Sigmoid colon (tissue), 6 donors: ENCODE measurements at regions not wholly inside any gene's neighbourhood (a gene's known extent, or its start where the extent isn't known, plus 50 kb on each side); places are given as distances from the start of the nearest gene placed in this dataset.

Experiments used
- DNase-seq: peaks from one replicate; pipeline ENCODE4 v3.0.0-alpha.2; 2019
- H3K27ac ChIP-seq, 4 donors: fragments of 200-600 bp; sonication (generic); one replicate each; pipeline ENCODE4 v1.5.1; 2016 to 2019; ENCODE audit warnings: mild to moderate bottlenecking in 1 of 4
- H3K27me3 ChIP-seq, 3 donors: fragments of 200-600 bp; sonication (generic); one replicate each; pipeline ENCODE4 v1.5.1; 2019; ENCODE audit warnings: mild to moderate bottlenecking in 1 of 3
- H3K36me3 ChIP-seq, 4 donors: fragments of 200-600 bp; sonication (generic); one replicate each; pipeline ENCODE4 v1.5.1; 2016 to 2019
- H3K4me1 ChIP-seq, 4 donors: fragments of 200-600 bp; sonication (generic); one replicate each; pipeline ENCODE4 v1.5.1; 2017 to 2019
- H3K4me3 ChIP-seq, 4 donors: fragments of 200-600 bp; sonication (generic); one replicate each; pipeline ENCODE4 v1.5.1; 2017 to 2019; ENCODE audit warnings: mild to moderate bottlenecking in 2 of 4, moderate library complexity in 1 of 4
- H3K9me3 ChIP-seq, 4 donors: fragments of 200-600 bp in 3 of 4; sonication (generic) in 3 of 4; one replicate each; pipeline versions ENCODE4 v1.5.1 to v1.6.1; 2013 to 2019
- CTCF ChIP-seq, 4 experiments: fragments of 450-650 bp in 3 of 4; fragments of 200-600 bp in 1 of 4; IDR thresholded peaks; one replicate each; pipeline ENCODE4 v1.5.1; 2016 to 2019; ENCODE audit warnings: antibody characterized with exemption in 4 of 4, mild to moderate bottlenecking in 3 of 4, moderate library complexity in 2 of 4
- EP300 ChIP-seq, 4 donors: sonication (generic); formaldehyde crosslinking; IDR thresholded peaks; one replicate each; pipeline ENCODE4 v1.6.1; 2017; ENCODE audit warnings: antibody characterized with exemption in 4 of 4
- POLR2A ChIP-seq, 2 donors: fragments of 450-650 bp; IDR thresholded peaks; one replicate each; pipeline ENCODE4 v1.6.1; 2016; ENCODE audit warnings: antibody characterized with exemption in 2 of 2, mild to moderate bottlenecking in 2 of 2, moderate library complexity in 2 of 2
- POLR2AphosphoS5 ChIP-seq, 4 donors: sonication (generic); formaldehyde crosslinking; IDR thresholded peaks; one replicate each; pipeline ENCODE4 v1.6.1; 2017; ENCODE audit warnings: antibody characterized with exemption in 4 of 4
- WGBS, 2 donors: extraction: QIAGEN DNeasy Blood & Tissue Kit; methylation state at CpG; one replicate each; pipeline ENCODE4 v1.1.7; 2013; 5-methylcytosine and 5-hydroxymethylcytosine counted together
- intact Hi-C: fragments of 100-400 bp; cut with DNase I; formaldehyde crosslinking; loops from one replicate; pipeline ENCODE4 v1.15.1; 2023
- donor health status: healthy with polysubstance abuse.
- donor health status: healthy.

- no peak overlapping the region for H3K4me3 ChIP-seq
- TF ChIP-seq CTCF (IDR thresholded peaks at IDR 0.05), result no peak
- no peak for TF ChIP-seq EP300 (IDR thresholded peaks at IDR 0.05)
- TF ChIP-seq POLR2A (IDR thresholded peaks at IDR 0.05), result no peak
- TF ChIP-seq POLR2AphosphoS5 (IDR thresholded peaks at IDR 0.05), result no peak
- intact Hi-C loops, result no loop called here
- H3K27ac ChIP-seq, result no peak overlapping the region
- WGBS, 2 donors, result 49 to 58% methylated on average over 2 of the region's 2 CpGs
- H3K4me1 ChIP-seq, result no peaks in the 10 kb centered on the region
- no peak for DNase-seq
- no peaks in the 10 kb centered on the region for H3K36me3 ChIP-seq
- H3K9me3 ChIP-seq, result no peaks in the 10 kb centered on the region
- no peaks in the 10 kb centered on the region for H3K27me3 ChIP-seq
These were observed 956.0 kb upstream of the NOVA1 start for GRCh38 chr14:27553790-27554189.

GRCh38 chr14:27557445-27557844, 959.6 kb upstream of the NOVA1 start:
- H3K27me3 ChIP-seq, result no peaks in the 10 kb centered on the region
- no peaks in the 10 kb centered on the region for H3K36me3 ChIP-seq
- H3K4me1 ChIP-seq, result no peaks in the 10 kb centered on the region
- H3K27ac ChIP-seq, result no peak overlapping the region
- DNase-seq, result no peak
- H3K4me3 ChIP-seq, result no peak overlapping the region
- intact Hi-C loops, result no loop called here
- no peak for TF ChIP-seq EP300 (IDR thresholded peaks at IDR 0.05)
- TF ChIP-seq CTCF (IDR thresholded peaks at IDR 0.05), result no peak
- TF ChIP-seq POLR2A (IDR thresholded peaks at IDR 0.05), result no peak
- no peak for TF ChIP-seq POLR2AphosphoS5 (IDR thresholded peaks at IDR 0.05)
- no peaks in the 10 kb centered on the region for H3K9me3 ChIP-seq
- WGBS, 2 donors, result 57 to 72% methylated on average over 2 of the region's 2 CpGs

GRCh38 chr14:27559848-27560247, 962.0 kb upstream of the NOVA1 start:
- TF ChIP-seq EP300 (IDR thresholded peaks at IDR 0.05) (no peak), CTCF (IDR thresholded peaks at IDR 0.05) (no peak), POLR2A (IDR thresholded peaks at IDR 0.05) (no peak), POLR2AphosphoS5 (IDR thresholded peaks at IDR 0.05) (no peak)
- H3K27ac ChIP-seq, result no peak overlapping the region
- DNase-seq, result no peak
- no peaks in the 10 kb centered on the region for H3K36me3 ChIP-seq
- no peaks in the 10 kb centered on the region for H3K27me3 ChIP-seq
- no peaks in the 10 kb centered on the region for H3K4me1 ChIP-seq
- H3K9me3 ChIP-seq, result no peaks in the 10 kb centered on the region
- H3K4me3 ChIP-seq, result no peak overlapping the region
- intact Hi-C loops, result no loop called here

GRCh38 chr14:27566843-27567382, 969.1 kb upstream of the NOVA1 start:
- intact Hi-C loops, result no loop called here
- no peaks in the 10 kb centered on the region for H3K4me1 ChIP-seq
- no peak for TF ChIP-seq EP300 (IDR thresholded peaks at IDR 0.05)
- TF ChIP-seq POLR2A (IDR thresholded peaks at IDR 0.05), result no peak
- no peak for TF ChIP-seq POLR2AphosphoS5 (IDR thresholded peaks at IDR 0.05)
- no peaks in the 10 kb centered on the region for H3K27me3 ChIP-seq
- H3K36me3 ChIP-seq, result no peaks in the 10 kb centered on the region
- no peak for DNase-seq
- H3K4me3 ChIP-seq, result no peak overlapping the region
- no peak overlapping the region for H3K27ac ChIP-seq
- H3K9me3 ChIP-seq, result no peaks in the 10 kb centered on the region
- 21 to 50% methylated on average over 1 of the region's 1 CpG for WGBS, 2 donors

- Histone ChIP-seq H3K4me3 (no peak overlapping the region), H3K27me3 (no peaks in the 10 kb centered on the region), H3K9me3 (peaks cover 0 to 3% (median 0%) of the 10 kb centered on the region in 4 donors), H3K4me1 (no peaks in the 10 kb centered on the region), H3K36me3 (no peaks in the 10 kb centered on the region), H3K27ac (no peak overlapping the region)
- WGBS, 2 donors, result 93 to 95% methylated on average over 2 of the region's 2 CpGs
- intact Hi-C loops, result no loop called here
- TF ChIP-seq POLR2A (IDR thresholded peaks at IDR 0.05), result no peak
- TF ChIP-seq POLR2AphosphoS5 (IDR thresholded peaks at IDR 0.05), result no peak
- no peak for TF ChIP-seq CTCF (IDR thresholded peaks at IDR 0.05)
- no peak for TF ChIP-seq EP300 (IDR thresholded peaks at IDR 0.05)
- no peak for DNase-seq
These were observed 975.2 kb upstream of the NOVA1 start for GRCh38 chr14:27573018-27573417.
